ENCODE measurements at regions not wholly inside any gene's neighbourhood (a gene's known extent, or its start where the extent isn't known, plus 50 kb on each side); places are given as distances from the start of the nearest gene placed in this dataset.
"Not testable (repeated sequence)": the region's sequence is repeated elsewhere in the genome, so short reads cannot be mapped to it uniquely, and the experiment has no call there.

DNA sequence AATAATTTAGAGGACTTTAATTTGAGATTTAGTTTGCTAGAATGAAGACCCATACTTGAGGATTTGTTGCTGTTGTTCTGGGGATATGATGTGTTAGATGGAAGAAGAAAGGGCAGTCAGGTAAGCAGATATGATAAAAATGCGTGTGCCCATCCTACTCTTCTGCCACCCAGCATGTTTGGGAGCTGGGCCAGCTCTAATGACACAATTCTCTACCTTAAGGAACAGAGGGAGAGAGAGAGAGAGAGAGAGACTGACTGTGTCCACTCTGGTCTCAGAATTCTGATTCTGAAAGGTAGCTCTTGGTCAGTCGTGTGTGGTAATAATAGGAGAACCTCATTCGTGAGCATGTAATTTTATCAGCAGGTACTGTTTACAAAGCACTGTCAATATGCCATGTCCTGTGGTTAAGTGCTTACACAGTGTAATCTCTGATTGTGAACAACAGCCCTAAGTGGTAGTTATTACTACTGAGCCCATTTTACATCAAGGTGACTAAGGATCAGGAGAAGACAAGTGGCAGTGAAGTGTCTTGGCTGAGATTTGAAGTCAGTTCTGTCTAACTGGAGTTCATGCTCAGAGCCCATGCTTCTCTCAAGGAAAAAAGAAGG, 307.4 kb upstream of the SEMA6A start:
- Mint-ChIP-seq H3K4me3 (no peak overlapping the region), H3K36me3 (ENCODE audit: insufficient read depth) (peaks cover 2% of the 10 kb centered on the region)
- no peak for ATAC-seq (replicated peaks)

DNA sequence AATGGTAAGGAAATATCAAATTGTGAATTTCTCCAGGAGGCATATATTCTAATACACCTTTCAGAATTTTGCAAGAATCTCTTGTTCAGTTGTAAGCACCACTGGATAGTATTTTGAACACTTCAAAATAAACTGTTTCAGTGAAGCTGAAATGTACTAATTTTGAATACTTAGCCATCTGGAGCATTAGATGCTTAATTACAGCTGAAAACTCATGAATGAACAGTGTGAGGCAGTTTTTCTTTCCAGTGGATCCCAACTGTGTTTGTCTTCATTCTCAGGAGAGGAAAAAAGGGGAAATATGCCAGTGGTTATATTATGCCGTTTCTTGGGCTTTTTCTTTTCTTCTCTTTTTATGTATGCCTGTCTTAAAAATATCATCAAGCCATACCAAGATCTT, 306.0 kb upstream of the SEMA6A start:
- Mint-ChIP-seq H3K36me3 (ENCODE audit: insufficient read depth) (peaks cover 2% of the 10 kb centered on the region), H3K9me3 (peaks cover 3 to 9% of the 10 kb centered on the region in 2 donors), H3K4me1 (ENCODE audit: low read depth in 2 of 2) (no peaks in the 10 kb centered on the region), H3K27me3 (no peaks in the 10 kb centered on the region), H3K4me3 (no peak overlapping the region), H3K27ac (no peak overlapping the region)
- ATAC-seq (replicated peaks) (no peak), DNase-seq (no peak)

More for the DNA sequence above, 307.4 kb upstream of the SEMA6A start:
- no peak for DNase-seq
- Mint-ChIP-seq H3K4me1 (ENCODE audit: low read depth in 2 of 2) (no peaks in the 10 kb centered on the region), H3K27me3 (no peaks in the 10 kb centered on the region), H3K9me3 (peaks cover 3 to 9% of the 10 kb centered on the region in 2 donors), H3K27ac (no peak overlapping the region)

DNA sequence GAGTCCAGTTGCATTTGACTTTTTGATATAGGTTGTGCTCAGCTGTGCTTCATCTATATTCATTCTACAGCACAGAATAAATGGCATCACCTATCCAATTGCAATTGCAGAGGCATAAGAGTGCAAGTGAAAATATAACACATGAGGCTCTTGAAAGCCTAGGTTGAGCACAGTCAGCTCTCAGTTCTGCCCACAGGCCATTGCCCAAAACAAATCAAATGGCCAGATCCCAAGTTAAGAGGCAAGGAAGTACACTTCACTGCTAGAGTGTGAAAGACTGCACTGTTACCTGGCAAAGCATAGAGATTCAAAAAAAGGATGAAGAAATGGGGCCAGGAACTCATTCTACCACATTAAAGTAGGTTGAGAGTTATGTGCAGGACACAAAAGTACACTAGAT, 305.5 kb upstream of the SEMA6A start:
- H3K4me1 Mint-ChIP-seq (ENCODE audit: low read depth in 2 of 2) = no peaks in the 10 kb centered on the region
- ATAC-seq (replicated peaks) (no peak), DNase-seq (no peak)
- H3K27ac Mint-ChIP-seq = no peak overlapping the region
- H3K4me3 Mint-ChIP-seq = no peak overlapping the region
- peaks cover 3 to 9% of the 10 kb centered on the region in 2 donors for H3K9me3 Mint-ChIP-seq
- no peaks in the 10 kb centered on the region for H3K27me3 Mint-ChIP-seq
- peaks cover 2% of the 10 kb centered on the region for H3K36me3 Mint-ChIP-seq (ENCODE audit: insufficient read depth)

DNA sequence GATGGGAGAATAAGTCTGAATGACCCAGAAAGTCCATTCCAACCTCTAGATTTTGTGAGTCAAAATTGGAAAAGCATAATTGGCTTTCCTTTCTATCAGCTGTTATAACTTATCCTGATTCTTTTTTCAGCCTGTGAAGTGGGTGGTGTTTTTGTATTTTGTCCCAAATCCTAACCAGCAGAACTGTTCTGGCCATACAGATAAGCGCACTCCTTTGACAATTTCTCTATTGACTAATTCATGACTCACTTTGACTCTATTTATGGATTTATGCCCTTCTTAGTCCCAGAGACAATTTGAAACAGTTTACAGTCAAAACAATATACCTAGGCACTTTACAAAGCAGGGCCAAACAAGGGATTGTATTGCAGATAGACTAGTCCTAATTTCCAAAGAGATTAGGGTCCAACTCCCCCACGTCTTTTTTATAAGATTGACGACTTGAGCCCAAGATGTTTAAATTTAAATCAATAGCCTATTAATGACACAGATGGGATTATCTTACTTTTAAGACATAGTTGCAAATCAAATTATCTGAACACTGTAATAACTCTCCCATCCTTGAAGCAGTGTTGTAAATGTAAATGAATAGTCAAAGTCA, 301.7 kb upstream of the SEMA6A start:
- peaks cover 0 to 3% of the 10 kb centered on the region in 2 donors for H3K9me3 Mint-ChIP-seq
- no peak overlapping the region for H3K27ac Mint-ChIP-seq
- no peak overlapping the region for H3K4me3 Mint-ChIP-seq
- ATAC-seq (replicated peaks) (no peak), DNase-seq (no peak)
- no peaks in the 10 kb centered on the region for H3K4me1 Mint-ChIP-seq (ENCODE audit: low read depth in 2 of 2)
- no peaks in the 10 kb centered on the region for H3K27me3 Mint-ChIP-seq
- no peaks in the 10 kb centered on the region for H3K36me3 Mint-ChIP-seq (ENCODE audit: insufficient read depth)

GRCh38 chr5:116872986-116873385, 298.4 kb upstream of the SEMA6A start:
- Mint-ChIP-seq H3K4me1 (ENCODE audit: low read depth in 2 of 2) (no peaks in the 10 kb centered on the region), H3K27ac (no peak overlapping the region), H3K4me3 (no peak overlapping the region), H3K36me3 (ENCODE audit: insufficient read depth) (no peaks in the 10 kb centered on the region), H3K27me3 (no peaks in the 10 kb centered on the region), H3K9me3 (peaks cover 0 to 4% of the 10 kb centered on the region in 2 donors)
- no peak for DNase-seq
- no peak for ATAC-seq (replicated peaks)

DNA sequence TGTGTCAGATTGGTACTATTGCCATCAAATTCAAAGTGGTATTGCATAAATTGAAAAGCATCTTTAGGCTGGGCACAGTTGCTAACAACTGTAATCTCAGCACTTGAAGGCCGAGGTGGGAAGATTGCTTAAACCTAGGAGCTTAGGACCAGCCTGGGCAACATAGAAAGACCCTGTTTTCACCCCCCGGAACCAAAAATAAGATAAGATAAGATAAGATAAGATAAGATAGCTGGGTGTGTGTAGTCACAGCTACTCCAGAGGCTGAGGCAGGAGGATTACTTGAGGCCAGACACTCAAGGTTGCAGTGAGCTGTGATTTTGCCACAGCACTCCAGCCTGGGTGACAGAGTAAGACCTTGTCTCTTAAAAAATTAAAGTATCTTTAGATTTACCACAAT, 297.9 kb upstream of the SEMA6A start:
- H3K27ac Mint-ChIP-seq = no peak overlapping the region
- H3K9me3 Mint-ChIP-seq = peaks cover 0 to 4% of the 10 kb centered on the region in 2 donors
- no peaks in the 10 kb centered on the region for H3K27me3 Mint-ChIP-seq
- no peak overlapping the region for H3K4me3 Mint-ChIP-seq
- no peaks in the 10 kb centered on the region for H3K4me1 Mint-ChIP-seq (ENCODE audit: low read depth in 2 of 2)
- H3K36me3 Mint-ChIP-seq (ENCODE audit: insufficient read depth) = no peaks in the 10 kb centered on the region
- DNase-seq (no peak), ATAC-seq (replicated peaks) (no peak)

- H3K9me3 Mint-ChIP-seq; H3K4me1 Mint-ChIP-seq (ENCODE audit: low read depth in 2 of 2); DNase-seq; H3K36me3 Mint-ChIP-seq (ENCODE audit: insufficient read depth); H3K27ac Mint-ChIP-seq; ATAC-seq (replicated peaks); H3K27me3 Mint-ChIP-seq; H3K4me3 Mint-ChIP-seq: not testable (repeated sequence)
Observed at GRCh38 chr5:116867825-116868224, 293.2 kb upstream of the SEMA6A start.

- H3K27me3 Mint-ChIP-seq = no peaks in the 10 kb centered on the region
Observed at GRCh38 chr5:116865651-116866050, 291.0 kb upstream of the SEMA6A start.

GRCh38 chr5:116864838-116865190, 290.2 kb upstream of the SEMA6A start:
- Mint-ChIP-seq H3K4me3 (no peak overlapping the region), H3K27me3 (no peaks in the 10 kb centered on the region), H3K9me3 (peaks cover 0 to 11% of the 10 kb centered on the region in 2 donors), H3K27ac (no peak overlapping the region), H3K36me3 (ENCODE audit: insufficient read depth) (no peaks in the 10 kb centered on the region), H3K4me1 (ENCODE audit: low read depth in 2 of 2) (no peaks in the 10 kb centered on the region)
- ATAC-seq (replicated peaks) (no peak), DNase-seq (no peak)

More at GRCh38 chr5:116865651-116866050, 291.0 kb upstream of the SEMA6A start:
- no peak for ATAC-seq (replicated peaks)
- Mint-ChIP-seq H3K4me3 (no peak overlapping the region), H3K27ac (no peak overlapping the region), H3K4me1 (ENCODE audit: low read depth in 2 of 2) (no peaks in the 10 kb centered on the region), H3K9me3 (peaks cover 0 to 9% of the 10 kb centered on the region in 2 donors), H3K36me3 (ENCODE audit: insufficient read depth) (no peaks in the 10 kb centered on the region)
- DNase-seq = no peak

GRCh38 chr5:116864157-116864837, 289.7 kb upstream of the SEMA6A start:
- no peaks in the 10 kb centered on the region for H3K27me3 Mint-ChIP-seq
- no peak overlapping the region for H3K4me3 Mint-ChIP-seq

DNA sequence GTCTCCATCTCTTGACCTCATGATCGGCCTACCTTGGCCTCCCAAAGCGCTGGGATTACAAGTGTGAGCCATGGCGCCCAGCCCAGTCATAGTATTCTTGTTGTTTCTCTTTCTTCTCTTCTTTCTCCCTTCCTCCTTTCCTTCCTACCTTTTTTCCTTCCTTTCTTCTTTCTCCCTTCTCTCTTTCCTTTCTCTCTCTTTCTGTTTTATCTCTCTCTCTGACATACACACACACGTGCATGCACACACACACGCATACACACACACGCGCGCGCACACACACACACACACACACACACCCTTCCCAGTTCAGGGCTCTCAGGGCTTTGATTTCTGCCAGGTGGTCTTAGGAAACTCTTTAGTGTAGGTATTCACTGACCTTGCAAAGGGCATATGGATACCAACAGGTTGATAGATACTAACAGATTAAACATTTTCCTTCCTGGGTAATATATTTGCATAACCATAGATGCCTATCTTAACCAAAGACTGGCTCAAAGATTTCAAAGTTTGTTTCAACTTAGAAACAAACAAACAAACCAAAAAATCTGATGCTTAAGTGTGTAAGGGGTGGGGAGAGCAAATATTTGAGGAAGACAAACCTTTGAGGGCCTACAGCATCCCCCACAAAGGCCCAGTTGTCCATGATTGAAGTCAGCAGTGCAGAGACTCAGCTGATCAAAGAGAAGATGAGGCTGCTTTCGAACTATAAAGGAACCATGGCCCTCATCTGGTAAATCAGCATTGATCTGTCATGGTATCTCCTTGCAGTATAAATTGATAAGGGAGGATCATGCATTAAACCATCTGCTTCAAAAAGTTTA, 288.2 kb upstream of the SEMA6A start:
- no peak for DNase-seq
- Mint-ChIP-seq H3K27me3 (no peaks in the 10 kb centered on the region), H3K9me3 (peaks cover 0 to 7% of the 10 kb centered on the region in 2 donors), H3K36me3 (ENCODE audit: insufficient read depth) (no peaks in the 10 kb centered on the region), H3K27ac (no peak overlapping the region), H3K4me1 (ENCODE audit: low read depth in 2 of 2) (no peaks in the 10 kb centered on the region), H3K4me3 (no peak overlapping the region)
- no peak for ATAC-seq (replicated peaks)

More at GRCh38 chr5:116864157-116864837, 289.7 kb upstream of the SEMA6A start:
- H3K36me3 Mint-ChIP-seq (ENCODE audit: insufficient read depth) = no peaks in the 10 kb centered on the region
- H3K27ac Mint-ChIP-seq = no peak overlapping the region
- H3K4me1 Mint-ChIP-seq (ENCODE audit: low read depth in 2 of 2) = no peaks in the 10 kb centered on the region
- DNase-seq (no peak), ATAC-seq (replicated peaks) (no peak)
- H3K9me3 Mint-ChIP-seq = peaks cover 0 to 11% of the 10 kb centered on the region in 2 donors

DNA sequence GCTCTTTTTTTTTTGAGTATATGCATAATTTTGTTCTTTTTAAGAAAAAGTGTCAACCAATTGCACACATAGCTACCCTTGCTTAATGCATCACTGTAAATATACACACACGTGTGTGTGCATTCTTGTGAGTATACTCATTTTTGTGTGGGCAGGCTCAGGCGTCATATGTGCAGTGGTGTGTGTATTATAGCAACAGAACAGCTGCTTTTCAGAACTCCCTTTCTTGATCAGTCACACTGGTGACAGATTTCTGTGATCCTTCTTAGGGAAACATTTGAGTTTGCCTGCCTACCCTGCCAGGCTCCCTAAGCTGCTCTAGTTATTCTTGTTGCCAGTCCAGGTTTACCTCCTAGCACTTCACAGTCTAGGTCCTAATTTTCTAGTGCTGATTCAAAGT, 287.0 kb upstream of the SEMA6A start:
- ATAC-seq (replicated peaks) (no peak), DNase-seq (no peak)
- Mint-ChIP-seq H3K4me3 (no peak overlapping the region), H3K9me3 (peaks cover 0 to 5% of the 10 kb centered on the region in 2 donors), H3K27ac (no peak overlapping the region), H3K27me3 (no peaks in the 10 kb centered on the region), H3K4me1 (ENCODE audit: low read depth in 2 of 2) (no peaks in the 10 kb centered on the region), H3K36me3 (ENCODE audit: insufficient read depth) (no peaks in the 10 kb centered on the region)

GRCh38 chr5:116861097-116861496, 286.5 kb upstream of the SEMA6A start:
- Mint-ChIP-seq H3K4me3 (no peak overlapping the region), H3K27me3 (no peaks in the 10 kb centered on the region), H3K4me1 (ENCODE audit: low read depth in 2 of 2) (no peaks in the 10 kb centered on the region), H3K27ac (no peak overlapping the region), H3K36me3 (ENCODE audit: insufficient read depth) (no peaks in the 10 kb centered on the region), H3K9me3 (peaks cover 0 to 5% of the 10 kb centered on the region in 2 donors)
- no peak for DNase-seq
- no peak for ATAC-seq (replicated peaks)
